ENCODE measurements at regions not wholly inside any gene's neighbourhood (a gene's known extent, or its start where the extent isn't known, plus 50 kb on each side); places are given as distances from the start of the nearest gene placed in this dataset.
A peak's percentile ranks its signal among the peaks of the same experiment; 100 is the strongest.

DNA sequence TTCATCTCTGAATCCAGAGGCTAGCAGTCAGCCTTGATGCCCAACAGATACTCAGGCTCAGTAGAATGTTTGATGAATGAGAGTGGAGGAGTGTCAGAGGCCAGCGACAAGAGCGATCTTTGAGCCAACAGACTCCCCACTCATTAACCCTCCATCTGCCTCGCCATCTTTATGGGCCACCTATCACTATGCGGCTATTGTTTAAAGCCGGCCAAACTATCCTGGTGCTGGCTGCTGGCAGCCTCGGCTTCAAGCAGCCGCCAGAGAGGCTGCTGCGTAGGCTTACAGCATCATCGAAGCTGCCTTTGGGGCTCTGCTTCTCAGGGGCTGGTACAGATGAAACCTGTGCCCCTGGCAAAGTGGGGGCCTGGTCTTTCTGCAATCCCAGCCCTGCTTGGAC lies 525.6 kb downstream of the INSC start:
- no peak overlapping the region for H3K27ac ChIP-seq (ENCODE audit: low read depth, low read length)
- H3K27me3 ChIP-seq (ENCODE audit: insufficient read depth, low read length, poor library complexity), result no peaks in the 10 kb centered on the region
- H3K36me3 ChIP-seq (ENCODE audit: control insufficient read depth, insufficient read depth, low read length), result no peaks in the 10 kb centered on the region
- no peak overlapping the region for H2BK120ac ChIP-seq (ENCODE audit: low read depth, low read length)
- no peak overlapping the region for H3K4me3 ChIP-seq (ENCODE audit: low read length)
- WGBS (ENCODE audit: extremely low coverage, insufficient coverage, low lambda C conversion rate), result no CpG with 5 or more reads among the region's 9 CpGs
- H2AK5ac ChIP-seq (ENCODE audit: low read length), result no peak overlapping the region
- H3K9ac ChIP-seq (ENCODE audit: low read length), result no peak overlapping the region
- no peak overlapping the region for H3K4ac ChIP-seq (ENCODE audit: low read depth, low read length)
- H3K18ac ChIP-seq (ENCODE audit: low read length), result no peak overlapping the region
- no peaks in the 10 kb centered on the region for H3K79me1 ChIP-seq (ENCODE audit: low read length)
- H4K8ac ChIP-seq (ENCODE audit: low read depth, low read length), result no peak overlapping the region
- H3K4me2 ChIP-seq (ENCODE audit: low read length), result no peak overlapping the region
- H2BK15ac ChIP-seq (replicated peaks; ENCODE audit: low read depth), result no peak overlapping the region
- H3K23ac ChIP-seq (ENCODE audit: low read length), result no peak overlapping the region
- DNase-seq, result no peak
- H4K5ac ChIP-seq (ENCODE audit: low read length), result no peak overlapping the region
- no peak overlapping the region for H2BK5ac ChIP-seq (ENCODE audit: low read length)
- no peaks in the 10 kb centered on the region for H3K79me2 ChIP-seq (ENCODE audit: control insufficient read depth, insufficient read depth, low read length)
- H3K56ac ChIP-seq (ENCODE audit: low read length), result no peak overlapping the region
- no peaks in the 10 kb centered on the region for H3K4me1 ChIP-seq (ENCODE audit: control insufficient read depth, low read depth, low read length)

DNA sequence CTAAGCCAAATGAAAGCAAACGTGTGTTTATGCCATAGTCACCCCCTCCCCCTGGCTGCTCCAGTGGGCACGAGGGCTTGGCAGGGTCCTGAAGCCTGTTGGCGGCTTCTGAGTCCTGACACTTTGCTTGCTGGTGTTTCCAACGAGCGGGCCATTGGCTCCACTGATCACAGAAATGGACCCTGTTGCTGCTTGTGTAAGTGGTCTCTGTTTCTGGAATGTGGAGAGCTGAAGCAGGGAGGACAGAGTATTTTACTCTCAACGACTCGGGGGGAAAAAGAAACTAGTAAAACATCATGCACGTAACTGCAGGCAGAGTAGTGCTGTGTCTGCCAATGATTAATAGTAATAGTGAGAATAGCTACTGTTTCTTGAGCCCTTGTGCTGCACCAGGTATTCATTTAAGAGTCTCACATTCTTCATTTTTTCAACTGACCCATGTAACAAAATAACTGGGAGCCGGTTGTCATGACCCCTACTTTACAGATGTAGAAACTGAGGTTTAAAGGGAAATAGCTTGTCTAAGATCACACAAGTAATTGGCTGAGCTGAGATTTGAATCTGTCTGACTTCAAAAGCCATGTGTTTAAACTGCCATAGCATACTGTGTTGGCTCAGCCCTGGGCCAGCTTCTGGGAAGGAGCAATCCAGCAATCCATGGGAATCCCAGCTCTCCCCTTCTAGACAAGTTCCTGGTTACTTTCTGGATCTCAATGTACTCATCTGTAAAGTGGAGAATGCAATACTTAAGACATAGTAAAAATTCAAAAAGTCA lies 526.7 kb downstream of the INSC start:
- no peaks in the 10 kb centered on the region for H3K36me3 ChIP-seq (ENCODE audit: control insufficient read depth, insufficient read depth, low read length)
- no peak overlapping the region for H4K8ac ChIP-seq (ENCODE audit: low read depth, low read length)
- H3K4ac ChIP-seq (ENCODE audit: low read depth, low read length), result no peak overlapping the region
- H3K4me3 ChIP-seq (ENCODE audit: low read length), result no peak overlapping the region
- no peak overlapping the region for H2BK5ac ChIP-seq (ENCODE audit: low read length)
- no peaks in the 10 kb centered on the region for H3K4me1 ChIP-seq (ENCODE audit: control insufficient read depth, low read depth, low read length)
- H3K23ac ChIP-seq (ENCODE audit: low read length), result no peak overlapping the region
- no peak for DNase-seq
- H3K4me2 ChIP-seq (ENCODE audit: low read length), result no peak overlapping the region
- WGBS (ENCODE audit: extremely low coverage, insufficient coverage, low lambda C conversion rate), result no CpG with 5 or more reads among the region's 9 CpGs
- no peaks in the 10 kb centered on the region for H3K27me3 ChIP-seq (ENCODE audit: insufficient read depth, low read length, poor library complexity)
- H3K9ac ChIP-seq (ENCODE audit: low read length), result no peak overlapping the region
- H3K79me2 ChIP-seq (ENCODE audit: control insufficient read depth, insufficient read depth, low read length), result no peaks in the 10 kb centered on the region
- no peak overlapping the region for H3K18ac ChIP-seq (ENCODE audit: low read length)
- H3K27ac ChIP-seq (ENCODE audit: low read depth, low read length), result no peak overlapping the region
- H3K79me1 ChIP-seq (ENCODE audit: low read length), result no peaks in the 10 kb centered on the region
- H3K56ac ChIP-seq (ENCODE audit: low read length), result no peak overlapping the region
- H4K5ac ChIP-seq (ENCODE audit: low read length), result no peak overlapping the region
- no peak overlapping the region for H2BK120ac ChIP-seq (ENCODE audit: low read depth, low read length)
- no peak overlapping the region for H2AK5ac ChIP-seq (ENCODE audit: low read length)
- H2BK15ac ChIP-seq (replicated peaks; ENCODE audit: low read depth), result no peak overlapping the region

DNA sequence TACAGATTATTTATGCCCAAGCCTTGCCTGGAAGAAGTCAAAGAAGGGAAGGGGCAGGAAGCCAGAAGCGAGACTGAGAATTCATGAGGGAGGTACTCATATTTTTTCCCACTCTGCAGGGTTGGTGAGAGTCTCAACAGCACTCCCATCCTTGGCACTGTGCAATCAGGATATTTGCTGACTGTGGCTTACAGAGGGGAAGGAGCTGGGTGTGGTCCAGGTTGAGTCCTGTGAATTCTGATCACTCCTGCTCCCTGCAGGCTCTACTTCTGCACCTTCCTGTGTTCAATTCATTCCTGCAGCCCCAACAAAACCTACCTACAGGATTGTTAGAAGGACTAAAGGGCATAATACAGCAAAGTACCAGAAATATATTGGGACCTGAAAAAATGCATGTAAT lies 530.5 kb downstream of the INSC start:
- Histone ChIP-seq H3K18ac (ENCODE audit: low read length) (no peak overlapping the region), H3K79me1 (ENCODE audit: low read length) (no peaks in the 10 kb centered on the region), H3K9ac (ENCODE audit: low read length) (no peak overlapping the region), H4K5ac (ENCODE audit: low read length) (no peak overlapping the region), H2BK15ac (replicated peaks; ENCODE audit: low read depth) (no peak overlapping the region), H3K4me1 (ENCODE audit: control insufficient read depth, low read depth, low read length) (no peaks in the 10 kb centered on the region), H3K23ac (ENCODE audit: low read length) (no peak overlapping the region), H3K56ac (ENCODE audit: low read length) (no peak overlapping the region), H3K79me2 (ENCODE audit: control insufficient read depth, insufficient read depth, low read length) (no peaks in the 10 kb centered on the region), H3K36me3 (ENCODE audit: control insufficient read depth, insufficient read depth, low read length) (no peaks in the 10 kb centered on the region), H2AK5ac (ENCODE audit: low read length) (no peak overlapping the region), H3K4me3 (ENCODE audit: low read length) (no peak overlapping the region), H3K27me3 (ENCODE audit: insufficient read depth, low read length, poor library complexity) (no peaks in the 10 kb centered on the region), H2BK120ac (ENCODE audit: low read depth, low read length) (no peak overlapping the region), H2BK5ac (ENCODE audit: low read length) (no peak overlapping the region), H3K4ac (ENCODE audit: low read depth, low read length) (no peak overlapping the region), H4K8ac (ENCODE audit: low read depth, low read length) (no peak overlapping the region), H3K4me2 (ENCODE audit: low read length) (no peak overlapping the region), H3K27ac (ENCODE audit: low read depth, low read length) (no peak overlapping the region)
- no peak for DNase-seq
- no CpG with 5 or more reads among the region's 1 CpG for WGBS (ENCODE audit: extremely low coverage, insufficient coverage, low lambda C conversion rate)

DNA sequence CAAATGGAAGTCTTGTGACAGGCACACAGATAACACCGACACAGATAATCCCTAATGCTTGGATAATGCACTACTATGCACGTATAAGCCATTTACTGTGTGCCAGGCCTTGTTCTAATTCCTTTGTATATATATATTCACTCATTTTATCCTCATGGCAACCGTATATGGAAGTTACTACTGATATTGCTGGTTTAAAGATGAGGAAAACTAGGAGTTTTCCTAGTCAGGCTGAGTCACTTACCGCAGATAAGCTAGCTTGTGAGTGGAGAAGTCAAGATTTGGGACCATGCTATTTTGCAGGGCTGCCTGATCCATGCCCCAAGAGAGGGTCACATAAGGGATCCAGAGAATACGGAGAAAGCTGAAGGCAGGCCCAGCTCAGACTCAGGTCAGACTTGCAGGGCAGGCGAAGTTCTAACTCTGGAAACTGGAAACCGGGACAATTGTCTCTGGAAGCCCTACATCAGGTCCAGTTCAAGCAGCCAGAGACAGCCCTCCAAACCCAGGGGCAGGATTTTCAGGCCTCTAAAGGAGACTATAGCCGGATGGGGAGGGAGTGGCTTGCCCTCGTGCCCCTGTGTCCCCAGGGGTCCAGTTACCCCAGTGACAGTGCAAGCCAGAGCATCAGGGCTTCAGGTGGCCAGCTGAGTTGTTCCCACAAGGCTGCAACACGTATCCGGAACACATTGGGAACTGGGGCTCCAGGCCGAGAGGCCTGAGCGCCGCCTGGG lies 534.8 kb downstream of the INSC start:
- Histone ChIP-seq H3K4me3 (ENCODE audit: low read length) (no peak overlapping the region), H3K4ac (ENCODE audit: low read depth, low read length) (no peak overlapping the region), H3K56ac (ENCODE audit: low read length) (peak overlapping the region; percentile 80), H2BK15ac (replicated peaks; ENCODE audit: low read depth) (no peak overlapping the region), H3K4me2 (ENCODE audit: low read length) (no peak overlapping the region), H4K5ac (ENCODE audit: low read length) (no peak overlapping the region), H3K4me1 (ENCODE audit: control insufficient read depth, low read depth, low read length) (peaks cover 2% of the 10 kb centered on the region), H2BK120ac (ENCODE audit: low read depth, low read length) (no peak overlapping the region), H3K79me1 (ENCODE audit: low read length) (no peaks in the 10 kb centered on the region), H2AK5ac (ENCODE audit: low read length) (no peak overlapping the region), H3K36me3 (ENCODE audit: control insufficient read depth, insufficient read depth, low read length) (no peaks in the 10 kb centered on the region), H2BK5ac (ENCODE audit: low read length) (no peak overlapping the region), H4K8ac (ENCODE audit: low read depth, low read length) (no peak overlapping the region), H3K23ac (ENCODE audit: low read length) (no peak overlapping the region), H3K27ac (ENCODE audit: low read depth, low read length) (no peak overlapping the region), H3K18ac (ENCODE audit: low read length) (no peak overlapping the region), H3K27me3 (ENCODE audit: insufficient read depth, low read length, poor library complexity) (no peaks in the 10 kb centered on the region), H3K9ac (ENCODE audit: low read length) (peak overlapping the region; percentile 42), H3K79me2 (ENCODE audit: control insufficient read depth, insufficient read depth, low read length) (no peaks in the 10 kb centered on the region)
- no peak for DNase-seq
- no CpG with 5 or more reads among the region's 14 CpGs for WGBS (ENCODE audit: extremely low coverage, insufficient coverage, low lambda C conversion rate)

DNA sequence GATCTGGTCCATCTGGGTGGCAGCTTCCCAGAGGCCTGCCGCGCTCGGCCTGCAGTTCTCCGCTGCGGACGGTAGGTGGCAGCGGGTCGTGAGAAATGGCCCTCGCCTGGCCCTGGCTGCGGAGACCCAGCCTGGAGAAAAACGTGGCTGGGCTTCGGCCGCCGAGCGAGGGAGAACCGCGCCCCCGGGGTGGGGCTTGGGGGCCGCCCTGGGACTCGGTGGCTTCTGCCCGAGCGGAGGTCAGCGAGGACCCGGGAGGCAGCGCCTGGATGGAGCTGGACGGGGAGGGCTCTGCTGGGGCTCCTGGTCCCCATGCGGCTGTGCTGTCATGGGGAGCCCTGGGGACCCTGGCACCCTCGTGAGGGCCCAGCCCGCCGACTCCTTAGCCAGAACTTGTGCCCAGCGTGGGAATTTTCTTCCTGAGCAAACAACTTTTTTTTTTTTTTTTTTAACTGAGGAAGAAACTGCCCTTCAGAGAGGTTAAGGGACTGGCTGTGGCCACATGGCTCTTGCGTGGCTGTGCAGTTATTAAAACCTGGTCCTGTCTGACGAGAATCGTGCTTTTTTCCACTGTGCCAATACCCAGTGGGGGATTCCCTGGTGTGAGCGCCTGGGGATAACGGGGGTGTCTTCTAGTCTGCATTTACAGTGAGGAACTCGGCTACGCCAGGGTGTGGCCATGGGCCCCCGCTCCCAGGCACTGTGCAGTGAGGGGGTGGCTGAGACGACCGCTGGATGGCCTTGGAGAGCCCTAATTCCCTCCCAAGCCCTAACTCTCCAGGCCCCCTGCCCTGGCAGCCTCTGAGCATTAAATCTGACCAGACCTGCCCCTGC lies 535.6 kb downstream of the INSC start:
- H3K36me3 ChIP-seq (ENCODE audit: control insufficient read depth, insufficient read depth, low read length), result no peaks in the 10 kb centered on the region
- H4K5ac ChIP-seq (ENCODE audit: low read length), result no peak overlapping the region
- H3K27ac ChIP-seq (ENCODE audit: low read depth, low read length), result no peak overlapping the region
- H3K4me2 ChIP-seq (ENCODE audit: low read length), result peak overlapping the region; percentile 56
- H3K27me3 ChIP-seq (ENCODE audit: insufficient read depth, low read length, poor library complexity), result no peaks in the 10 kb centered on the region
- H3K79me1 ChIP-seq (ENCODE audit: low read length), result no peaks in the 10 kb centered on the region
- no peak overlapping the region for H3K23ac ChIP-seq (ENCODE audit: low read length)
- H3K9ac ChIP-seq (ENCODE audit: low read length), result peak overlapping the region; percentile 61
- no peak overlapping the region for H4K8ac ChIP-seq (ENCODE audit: low read depth, low read length)
- H3K4ac ChIP-seq (ENCODE audit: low read depth, low read length), result peak overlapping the region; percentile 84
- no peaks in the 10 kb centered on the region for H3K79me2 ChIP-seq (ENCODE audit: control insufficient read depth, insufficient read depth, low read length)
- no peak overlapping the region for H2AK5ac ChIP-seq (ENCODE audit: low read length)
- peak overlapping the region; percentile 88 for H3K56ac ChIP-seq (ENCODE audit: low read length)
- H2BK15ac ChIP-seq (replicated peaks; ENCODE audit: low read depth), result peak overlapping the region; percentile 86
- DNase-seq, result peak; percentile 96
- H2BK120ac ChIP-seq (ENCODE audit: low read depth, low read length), result peak overlapping the region; percentile 61
- no peak overlapping the region for H3K4me3 ChIP-seq (ENCODE audit: low read length)
- no peak overlapping the region for H2BK5ac ChIP-seq (ENCODE audit: low read length)
- WGBS (ENCODE audit: extremely low coverage, insufficient coverage, low lambda C conversion rate), result no CpG with 5 or more reads among the region's 41 CpGs
- H3K18ac ChIP-seq (ENCODE audit: low read length), result peak overlapping the region; percentile 91
- H3K4me1 ChIP-seq (ENCODE audit: control insufficient read depth, low read depth, low read length), result peaks cover 2% of the 10 kb centered on the region
